Neural progenitor cell (in vitro differentiated cells): ENCODE measurements at regions not wholly inside any gene's neighbourhood (a gene's known extent, or its start where the extent isn't known, plus 50 kb on each side); places are given as distances from the start of the nearest gene placed in this dataset.

Experiments
- DNase-seq: peaks from one replicate; pipeline ENCODE4 v3.0.0-alpha.2; 2016; ENCODE audit warnings: low spot score
- H2AFZ ChIP-seq: fragments of 200-600 bp; sonication (generic); replicated peaks from 2 replicates; pipeline ENCODE4 v1.6.1; 2016; ENCODE audit warnings: antibody characterized with exemption
- H3F3A ChIP-seq: fragments of 200-600 bp; sonication (generic); 2 replicates; pipeline ENCODE4 v1.6.1; 2016; ENCODE audit warnings: antibody characterized with exemption, low read depth
- H3K27ac ChIP-seq: fragments of 200-600 bp; sonication (generic); 2 replicates; pipeline ENCODE4 v1.5.1; 2016; ENCODE audit warnings: mild to moderate bottlenecking
- H3K27me3 ChIP-seq: fragments of 200-600 bp; sonication (generic); 2 replicates; pipeline ENCODE4 v1.6.1; 2016; ENCODE audit warnings: mild to moderate bottlenecking, moderate library complexity
- H3K36me3 ChIP-seq: fragments of 200-600 bp; sonication (generic); 2 replicates; pipeline ENCODE4 v1.5.1; 2016
- H3K4me1 ChIP-seq: fragments of 200-600 bp; sonication (generic); 2 replicates; pipeline ENCODE4 v1.6.1; 2016; ENCODE audit warnings: mixed run types
- H3K4me2 ChIP-seq: fragments of 200-600 bp; sonication (generic); 2 replicates; pipeline ENCODE4 v1.6.1; 2016
- H3K4me3 ChIP-seq: fragments of 200-600 bp; sonication (generic); 2 replicates; pipeline ENCODE4 v1.5.1; 2016
- H3K79me2 ChIP-seq: fragments of 200-600 bp; sonication (generic); 2 replicates; pipeline ENCODE4 v1.6.1; 2016; ENCODE audit warnings: low read depth
- H3K9ac ChIP-seq: fragments of 200-600 bp; sonication (generic); 2 replicates; pipeline ENCODE4 v1.6.1; 2016
- H3K9me3 ChIP-seq: fragments of 200-600 bp; sonication (generic); 2 replicates; pipeline ENCODE4 v1.5.1; 2016; ENCODE audit warnings: low read depth
- H4K20me1 ChIP-seq: fragments of 200-600 bp; sonication (generic); 2 replicates; pipeline ENCODE4 v1.6.1; 2016; ENCODE audit warnings: low read depth
- H3K27ac Mint-ChIP-seq: 3 replicates; pipeline ENCODE4 v1.8.0; 2021; ENCODE audit warnings: mixed read lengths
- H3K27me3 Mint-ChIP-seq: 2 replicates; pipeline ENCODE4 v1.8.0; 2022; ENCODE audit warnings: low read depth, mild to moderate bottlenecking, inconsistent platforms, moderate library complexity, mixed read lengths; ENCODE audit not compliant: insufficient read depth
- H3K36me3 Mint-ChIP-seq: 3 replicates; pipeline ENCODE4 v1.8.0; 2021; ENCODE audit warnings: mixed read lengths
- H3K4me1 Mint-ChIP-seq: 3 replicates; pipeline ENCODE4 v1.8.0; 2021; ENCODE audit warnings: mixed read lengths
- H3K4me3 Mint-ChIP-seq: 3 replicates; pipeline ENCODE4 v1.8.0; 2021; ENCODE audit warnings: mild to moderate bottlenecking, moderate library complexity, mixed read lengths
- H3K9me3 Mint-ChIP-seq: 3 replicates; pipeline ENCODE4 v1.8.0; 2020; ENCODE audit warnings: mixed read lengths
- CTCF ChIP-seq: fragments of 200-600 bp; sonication (generic); IDR thresholded peaks from 2 replicates; pipeline ENCODE4 v1.5.1; 2017; ENCODE audit warnings: antibody characterized with exemption, mild to moderate bottlenecking
- EZH2 ChIP-seq: fragments of 200-600 bp; sonication (generic); IDR thresholded peaks from 2 replicates; pipeline ENCODE4 v1.6.1; 2017; ENCODE audit warnings: antibody characterized with exemption, mild to moderate bottlenecking, moderate library complexity
- EZH2phosphoT487 ChIP-seq: fragments of 200-600 bp; sonication (generic); IDR thresholded peaks from 2 replicates; pipeline ENCODE4 v1.6.1; 2017; ENCODE audit warnings: antibody characterized with exemption

- no peak overlapping the region for H2AFZ ChIP-seq
- H3K27me3 ChIP-seq = no peaks in the 10 kb centered on the region
- TF ChIP-seq EZH2phosphoT487 = no peak
- TF ChIP-seq EZH2 = no peak
- TF ChIP-seq CTCF = no peak
- Mint-ChIP-seq H3K4me1 (peaks cover 6% of the 10 kb centered on the region), H3K4me3 (no peak overlapping the region), H3K27ac (no peak overlapping the region), H3K36me3 (no peaks in the 10 kb centered on the region), H3K27me3 (peaks cover 4% of the 10 kb centered on the region), H3K9me3 (no peaks in the 10 kb centered on the region)
- DNase-seq = no peak
- H3F3A ChIP-seq = no peaks in the 10 kb centered on the region
- H3K36me3 ChIP-seq = no peaks in the 10 kb centered on the region
- no peak overlapping the region for H3K4me3 ChIP-seq
- H3K4me1 ChIP-seq = no peaks in the 10 kb centered on the region
- no peaks in the 10 kb centered on the region for H3K79me2 ChIP-seq
- no peak overlapping the region for H3K27ac ChIP-seq
- H3K9me3 ChIP-seq = no peaks in the 10 kb centered on the region
- no peak overlapping the region for H3K9ac ChIP-seq
- H4K20me1 ChIP-seq = no peaks in the 10 kb centered on the region
- no peak overlapping the region for H3K4me2 ChIP-seq
Observed at GRCh38 chr4:184952522-184952921, 65.8 kb upstream of the HELT start.

- no peak overlapping the region for H3K27ac Mint-ChIP-seq
- no peak overlapping the region for H3K4me3 Mint-ChIP-seq
- Histone ChIP-seq H3K9ac (no peak overlapping the region), H3F3A (no peaks in the 10 kb centered on the region), H3K27ac (no peak overlapping the region), H3K36me3 (no peaks in the 10 kb centered on the region), H4K20me1 (no peaks in the 10 kb centered on the region), H3K4me3 (no peak overlapping the region), H2AFZ (no peak overlapping the region), H3K9me3 (no peaks in the 10 kb centered on the region), H3K4me2 (no peak overlapping the region), H3K27me3 (no peaks in the 10 kb centered on the region), H3K79me2 (no peaks in the 10 kb centered on the region), H3K4me1 (no peaks in the 10 kb centered on the region)
- TF ChIP-seq EZH2 (no peak), CTCF (no peak), EZH2phosphoT487 (no peak)
- no peaks in the 10 kb centered on the region for H3K36me3 Mint-ChIP-seq
- peaks cover 15% of the 10 kb centered on the region for H3K4me1 Mint-ChIP-seq
- DNase-seq = no peak
- no peaks in the 10 kb centered on the region for H3K9me3 Mint-ChIP-seq
- peaks cover 7% of the 10 kb centered on the region for H3K27me3 Mint-ChIP-seq
Observed at GRCh38 chr4:184953421-184953945, 64.8 kb upstream of the HELT start.

GRCh38 chr4:184953971-184954370, 64.3 kb upstream of the HELT start:
- H3K27me3 Mint-ChIP-seq = peaks cover 7% of the 10 kb centered on the region
- H3K9ac ChIP-seq = no peak overlapping the region

More at GRCh38 chr4:184953971-184954370, 64.3 kb upstream of the HELT start:
- Histone ChIP-seq H4K20me1 (no peaks in the 10 kb centered on the region), H3K4me3 (no peak overlapping the region), H3K4me2 (no peak overlapping the region), H3K36me3 (no peaks in the 10 kb centered on the region), H3K27ac (no peak overlapping the region), H2AFZ (no peak overlapping the region), H3K9me3 (no peaks in the 10 kb centered on the region), H3K4me1 (no peaks in the 10 kb centered on the region), H3F3A (no peaks in the 10 kb centered on the region), H3K27me3 (no peaks in the 10 kb centered on the region), H3K79me2 (no peaks in the 10 kb centered on the region)
- DNase-seq = no peak
- Mint-ChIP-seq H3K4me3 (no peak overlapping the region), H3K36me3 (no peaks in the 10 kb centered on the region), H3K4me1 (peaks cover 17% of the 10 kb centered on the region), H3K27ac (peak overlapping the region; percentile 26), H3K9me3 (no peaks in the 10 kb centered on the region)
- TF ChIP-seq EZH2 (no peak), EZH2phosphoT487 (no peak), CTCF (no peak)
